ENCODE measurements at regions not wholly inside any gene's neighbourhood (a gene's known extent, or its start where the extent isn't known, plus 50 kb on each side); places are given as distances from the start of the nearest gene placed in this dataset.

- H2BK5ac ChIP-seq (ENCODE audit: low read depth, low read length) = no peak overlapping the region
- no peak overlapping the region for H2BK20ac ChIP-seq (ENCODE audit: low read length)
- no peak overlapping the region for H2BK120ac ChIP-seq (replicated peaks; ENCODE audit: low read depth, low read length)
- H2AFZ ChIP-seq (ENCODE audit: low read length) = no peak overlapping the region
- H3K9ac ChIP-seq (replicated peaks in 1 of 4; ENCODE audit: extremely low read depth in 1 of 4, low read depth in 3 of 4, low read length in 3 of 4) = no peak overlapping the region
- no peak overlapping the region for H2BK15ac ChIP-seq (ENCODE audit: low read length)
- H3K27me3 ChIP-seq (replicated peaks in 1 of 4; ENCODE audit: control insufficient read depth in 3 of 4, extremely low read depth in 1 of 4, insufficient read depth in 3 of 4, low read length in 3 of 4) = no peaks in the 10 kb centered on the region
- H3K14ac ChIP-seq (ENCODE audit: insufficient read length) = no peak overlapping the region
- no peak overlapping the region for H3K56ac ChIP-seq (replicated peaks; ENCODE audit: insufficient read length, low read depth, low read length)
- H2AK5ac ChIP-seq (ENCODE audit: low read depth, low read length) = no peak overlapping the region
- ChIA-PET CTCF (ENCODE audit: partially characterized antibody) (interaction anchor here (9.1 kb wide), 1 partner anchor 11 kb away, joined by 61 read pairs; no protein-coding TSS in a partner anchor), POLR2A (ENCODE audit: partially characterized antibody) (no interaction called here)
- no peak overlapping the region for H4K8ac ChIP-seq (ENCODE audit: extremely low read depth, insufficient read depth, low read length)
- H3K23ac ChIP-seq (ENCODE audit: insufficient read length) = no peak overlapping the region
- H3K23me2 ChIP-seq (ENCODE audit: low read depth, low read length) = no peaks in the 10 kb centered on the region
- no peak overlapping the region for H3K4ac ChIP-seq (replicated peaks; ENCODE audit: insufficient read length, low read depth, low read length)
- no peak overlapping the region for H3K4me2 ChIP-seq (ENCODE audit: insufficient read depth in 1 of 2, low read depth in 2 of 2, low read length in 2 of 2)
- no peaks in the 10 kb centered on the region for H3K36me3 ChIP-seq (ENCODE audit: control insufficient read depth in 2 of 4, insufficient read depth in 4 of 4, low read length in 3 of 4)
- H4K20me1 ChIP-seq (replicated peaks in 1 of 2; ENCODE audit: control insufficient read depth in 1 of 2, insufficient read depth in 2 of 2, low read length in 2 of 2) = no peaks in the 10 kb centered on the region
- H3K79me1 ChIP-seq (ENCODE audit: low read depth, low read length) = no peaks in the 10 kb centered on the region
- no peak overlapping the region for H3K4me3 ChIP-seq (ENCODE audit: extremely low read depth in 1 of 4, insufficient read depth in 2 of 4, low read depth in 3 of 4, low read length in 4 of 4)
- no peak for FAIRE-seq
- WGBS, 2 experiments (ENCODE audit: extremely low coverage in 1 of 2, insufficient coverage in 1 of 2, insufficient read length in 1 of 2, insufficient replicate concordance in 2 of 2, low coverage in 1 of 2, low lambda C conversion rate in 2 of 2, missing lambda C conversion rate in 1 of 2) = 75% methylated on average over 1 of the region's 1 CpG; no CpG with 5 or more reads in 1 of the 2 experiments
- DNase-seq (ENCODE audit: low read depth in 1 of 2, low spot score in 2 of 2) = no peak
- H3K18ac ChIP-seq (ENCODE audit: extremely low read depth, low read length) = no peak overlapping the region
- no peaks in the 10 kb centered on the region for H3K4me1 ChIP-seq (replicated peaks in 1 of 4; ENCODE audit: control insufficient read depth in 3 of 4, insufficient read depth in 4 of 4, low read length in 3 of 4)
- no peaks in the 10 kb centered on the region for H3K79me2 ChIP-seq (ENCODE audit: control insufficient read depth in 1 of 2, insufficient read depth in 2 of 2, low read length in 2 of 2)
- H3K9me3 ChIP-seq (ENCODE audit: insufficient read depth in 2 of 2, low read depth in 1 of 2, low read length in 1 of 2) = no peaks in the 10 kb centered on the region
- no peak overlapping the region for H4K91ac ChIP-seq (replicated peaks; ENCODE audit: insufficient read length, low read length)
- no peak overlapping the region for H2BK12ac ChIP-seq (ENCODE audit: low read depth, low read length)
- H3K27ac ChIP-seq (ENCODE audit: low read depth, low read length) = no peak overlapping the region
- no peak overlapping the region for H4K5ac ChIP-seq (ENCODE audit: insufficient read length, low read depth, low read length)
- TF ChIP-seq SRF (IDR thresholded peaks at IDR 0.05; ENCODE audit: low read depth, low read length) (no peak), CBX8 (IDR thresholded peaks at IDR 0.05; ENCODE audit: borderline replicate concordance, low read depth, low read length) (no peak)
Observed at GRCh38 chr13:100734194-100734720, 59.7 kb upstream of the TMTC4 start.
